GM23338 (cell line): ENCODE measurements at regions not wholly inside any gene's neighbourhood (a gene's known extent, or its start where the extent isn't known, plus 50 kb on each side); places are given as distances from the start of the nearest gene placed in this dataset.

ENCODE experiments used
- ATAC-seq: fragments of 200-7000 bp; cut with Tn5 transposase; 3 replicates; pipeline ENCODE4 v1.9.1; 2020
- DNase-seq: peaks from one replicate; pipeline ENCODE4 v3.0.0-alpha.2; 2015; ENCODE audit warnings: low spot score
- H2AFZ ChIP-seq: fragments of 200-600 bp; sonication (generic); 2 replicates; pipeline ENCODE4 v1.8.0; 2016; ENCODE audit warnings: antibody characterized with exemption, mild to moderate bottlenecking, moderate library complexity
- H3F3A ChIP-seq: fragments of 200-600 bp; sonication (generic); replicated peaks from 2 replicates; pipeline ENCODE4 v1.8.0; 2017; ENCODE audit warnings: antibody characterized with exemption, mixed run types, low read depth
- H3K27ac ChIP-seq: fragments of 200-600 bp; sonication (generic); 2 replicates; pipeline ENCODE4 v1.6.1; 2016; ENCODE audit warnings: low read depth
- H3K27me3 ChIP-seq: fragments of 200-600 bp; sonication (generic); 2 replicates; pipeline ENCODE4 v1.8.0; 2016; ENCODE audit warnings: mild to moderate bottlenecking, mixed run types, moderate library complexity; ENCODE audit not compliant: insufficient read depth
- H3K36me3 ChIP-seq: fragments of 200-600 bp; sonication (generic); 2 replicates; pipeline ENCODE4 v1.8.0; 2016; ENCODE audit warnings: mild to moderate bottlenecking; ENCODE audit not compliant: insufficient read depth
- H3K4me1 ChIP-seq: fragments of 200-600 bp; sonication (generic); 2 replicates; pipeline ENCODE4 v1.8.0; 2016; ENCODE audit warnings: mild to moderate bottlenecking, moderate library complexity; ENCODE audit not compliant: insufficient read depth
- H3K4me2 ChIP-seq: fragments of 200-600 bp; sonication (generic); 2 replicates; pipeline ENCODE4 v1.7.1; 2017; ENCODE audit warnings: mixed run types
- H3K4me3 ChIP-seq: fragments of 200-600 bp; sonication (generic); 2 replicates; pipeline ENCODE4 v1.6.1; 2016; ENCODE audit warnings: mixed run types
- H3K79me2 ChIP-seq: fragments of 200-600 bp; sonication (generic); replicated peaks from 2 replicates; pipeline ENCODE4 v1.8.0; 2017; ENCODE audit warnings: mild to moderate bottlenecking; ENCODE audit not compliant: insufficient read depth
- H3K9me2 ChIP-seq: fragments of 200-600 bp; sonication (generic); 2 replicates; pipeline ENCODE4 v1.8.0; 2017; ENCODE audit not compliant: insufficient read depth
- H4K20me1 ChIP-seq: fragments of 200-600 bp; sonication (generic); replicated peaks from 2 replicates; pipeline ENCODE4 v1.8.0; 2017; ENCODE audit warnings: mild to moderate bottlenecking; ENCODE audit not compliant: insufficient read depth
- H3K27ac Mint-ChIP-seq: 2 replicates; pipeline ENCODE4 v1.8.0; 2020; ENCODE audit warnings: inconsistent platforms, mild to moderate bottlenecking, moderate library complexity, mixed read lengths
- H3K27me3 Mint-ChIP-seq: 3 replicates; pipeline ENCODE4 v1.8.0; 2022; ENCODE audit warnings: low read depth, mild to moderate bottlenecking, moderate library complexity, mixed read lengths, inconsistent platforms; ENCODE audit not compliant: insufficient read depth, poor library complexity
- H3K36me3 Mint-ChIP-seq: 3 replicates; pipeline ENCODE4 v1.8.0; 2021; ENCODE audit warnings: low read depth, mild to moderate bottlenecking, inconsistent platforms, moderate library complexity, mixed read lengths
- H3K4me1 Mint-ChIP-seq: 3 replicates; pipeline ENCODE4 v1.8.0; 2020; ENCODE audit warnings: mild to moderate bottlenecking, inconsistent platforms, mixed read lengths
- H3K4me3 Mint-ChIP-seq: 3 replicates; pipeline ENCODE4 v1.8.0; 2021; ENCODE audit warnings: moderate library complexity, mild to moderate bottlenecking, inconsistent platforms, mixed read lengths
- H3K9me3 Mint-ChIP-seq: 3 replicates; pipeline ENCODE4 v1.8.0; 2020; ENCODE audit warnings: moderate library complexity, mild to moderate bottlenecking, inconsistent platforms, mixed read lengths
- CREB1 ChIP-seq: fragments of 250-450 bp; sonication (Bioruptor Pico); IDR thresholded peaks from 2 replicates; pipeline ENCODE4 v1.5.0; 2020; ENCODE audit warnings: low read depth, mild to moderate bottlenecking, moderate library complexity
- CTCF ChIP-seq, 2 experiments: fragments of 200-600 bp in 1 of 2; sonication (generic) in 1 of 2; conservative IDR thresholded peaks; 2 replicates each; pipeline versions ENCODE4 v1.5.1 to v1.6.1; 2016 to 2017; ENCODE audit warnings: antibody characterized with exemption in 2 of 2, low read depth in 2 of 2, mild to moderate bottlenecking in 2 of 2, moderate library complexity in 1 of 2
- ETS1 ChIP-seq: IDR thresholded peaks from 2 replicates; pipeline ENCODE4 v1.6.1; 2016; ENCODE audit warnings: antibody characterized with exemption
- EZH2 ChIP-seq: fragments of 200-600 bp; sonication (generic); IDR thresholded peaks from one replicate; pipeline ENCODE4 v1.8.0; 2017; ENCODE audit warnings: antibody characterized with exemption, mild to moderate bottlenecking, low read depth; ENCODE audit not compliant: unreplicated experiment
- EZH2phosphoT487 ChIP-seq: fragments of 200-600 bp; sonication (generic); IDR thresholded peaks from one replicate; pipeline ENCODE4 v1.8.1; 2018; ENCODE audit warnings: antibody characterized with exemption; ENCODE audit not compliant: unreplicated experiment
- JUNB ChIP-seq: IDR thresholded peaks from one replicate; pipeline ENCODE4 v1.6.1; 2016; ENCODE audit warnings: antibody characterized with exemption; ENCODE audit not compliant: unreplicated experiment
- NANOG ChIP-seq: IDR thresholded peaks from 2 replicates; pipeline ENCODE4 v1.6.1; 2016; ENCODE audit warnings: antibody characterized with exemption, borderline replicate concordance
- POLR2AphosphoS5 ChIP-seq: IDR thresholded peaks from 2 replicates; pipeline ENCODE4 v1.6.1; 2016; ENCODE audit warnings: antibody characterized with exemption, low read depth
- REST ChIP-seq: IDR thresholded peaks from one replicate; pipeline ENCODE4 v1.6.1; 2018; ENCODE audit warnings: antibody characterized with exemption; ENCODE audit not compliant: unreplicated experiment
- STAT1 ChIP-seq: IDR thresholded peaks from one replicate; pipeline ENCODE4 v1.6.1; 2016; ENCODE audit warnings: antibody characterized with exemption; ENCODE audit not compliant: unreplicated experiment
- ZNF114 ChIP-seq: fragments of 250-450 bp; sonication (Bioruptor Pico); IDR thresholded peaks from 2 replicates; pipeline ENCODE4 v1.5.0; 2020; ENCODE audit warnings: mild to moderate bottlenecking, moderate library complexity
- ZNF331 ChIP-seq: fragments of 250-450 bp; sonication (Bioruptor Pico); IDR thresholded peaks from 2 replicates; pipeline ENCODE4 v1.5.0; 2020; ENCODE audit warnings: low read depth, mild to moderate bottlenecking, moderate library complexity
- ZNF462 ChIP-seq: fragments of 250-450 bp; sonication (Bioruptor Pico); IDR thresholded peaks from 2 replicates; pipeline ENCODE4 v1.5.0; 2020; ENCODE audit warnings: mild to moderate bottlenecking, moderate library complexity

- H3K4me3 Mint-ChIP-seq = no peak overlapping the region
- Histone ChIP-seq H3K4me3 (no peak overlapping the region), H2AFZ (peak overlapping the region; percentile 70; the same call in 1 of the 2 replicates), H3K27ac (no peak overlapping the region), H3K79me2 (no peaks in the 10 kb centered on the region), H4K20me1 (no peaks in the 10 kb centered on the region), H3K36me3 (no peaks in the 10 kb centered on the region), H3K4me2 (peak overlapping the region; percentile 55; the same call in 1 of the 2 replicates), H3K4me1 (peaks cover 13% of the 10 kb centered on the region), H3K9me2 (0 out of 2 replicates have a peak, but pooled peaks cover 5% of the 10 kb centered on the region), H3K27me3 (no peaks in the 10 kb centered on the region), H3F3A (no peaks in the 10 kb centered on the region)
- peak overlapping the region; percentile 47; the same call in 1 of the 2 replicates for H3K27ac Mint-ChIP-seq
- TF ChIP-seq EZH2 (no peak), ZNF462 (CRISPR knock-in tag) (no peak), ZNF114 (CRISPR knock-in tag) (no peak), ETS1 (no peak), STAT1 (no peak), EZH2phosphoT487 (no peak), NANOG (no peak), POLR2AphosphoS5 (no peak), JUNB (no peak), ZNF331 (CRISPR knock-in tag) (no peak), CTCF (conservative IDR thresholded peaks at IDR 0.05; ENCODE audit: low read depth in 2 of 2) (no peak), REST (no peak), CREB1 (no peak)
- no peaks in the 10 kb centered on the region for H3K36me3 Mint-ChIP-seq
- no peaks in the 10 kb centered on the region for H3K9me3 Mint-ChIP-seq
- ATAC-seq = peak; percentile 72
- DNase-seq = no peak
- peaks cover 17% of the 10 kb centered on the region for H3K4me1 Mint-ChIP-seq
- peaks cover 25% of the 10 kb centered on the region for H3K27me3 Mint-ChIP-seq
Observed at GRCh38 chr17:77763575-77763974, 194.9 kb upstream of the TNRC6C start.
